HG02870 (cell line): ENCODE measurements at regions not wholly inside any gene's neighbourhood (a gene's known extent, or its start where the extent isn't known, plus 50 kb on each side); places are given as distances from the start of the nearest gene placed in this dataset.

Source experiments
- ATAC-seq: cut with Tn5 transposase; IDR thresholded peaks from one replicate; pipeline ENCODE4 v1.9.1; 2021; ENCODE audit warnings: mild to moderate bottlenecking, moderate library complexity; ENCODE audit not compliant: unreplicated experiment

DNA sequence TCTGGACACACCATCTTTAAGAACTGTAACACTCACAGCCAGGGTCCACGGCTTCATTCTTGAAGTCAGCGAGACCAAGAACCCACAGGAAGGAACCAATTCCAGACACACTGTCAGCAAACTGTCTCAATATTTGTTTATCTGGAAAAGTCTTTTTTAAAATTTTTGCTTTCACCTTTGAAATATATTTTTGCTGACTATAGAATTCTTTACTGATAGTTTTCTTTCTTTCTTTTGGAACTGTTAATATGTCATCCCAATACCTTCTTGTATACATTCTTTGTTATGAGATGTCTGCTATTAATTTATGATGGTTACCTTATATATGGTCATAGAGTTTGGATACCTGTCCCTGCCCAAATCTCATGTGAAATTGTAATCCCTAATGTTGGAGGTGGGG, 145.1 kb upstream of the IRX4 start:
- ATAC-seq = no peak

- no peak for ATAC-seq
Observed at GRCh38 chr5:2024986-2025721, 142.4 kb upstream of the IRX4 start.

- ATAC-seq = no peak
Observed at GRCh38 chr5:2023196-2023595, 140.5 kb upstream of the IRX4 start.

GRCh38 chr5:2022436-2022835, 139.7 kb upstream of the IRX4 start:
- ATAC-seq = no peak

DNA sequence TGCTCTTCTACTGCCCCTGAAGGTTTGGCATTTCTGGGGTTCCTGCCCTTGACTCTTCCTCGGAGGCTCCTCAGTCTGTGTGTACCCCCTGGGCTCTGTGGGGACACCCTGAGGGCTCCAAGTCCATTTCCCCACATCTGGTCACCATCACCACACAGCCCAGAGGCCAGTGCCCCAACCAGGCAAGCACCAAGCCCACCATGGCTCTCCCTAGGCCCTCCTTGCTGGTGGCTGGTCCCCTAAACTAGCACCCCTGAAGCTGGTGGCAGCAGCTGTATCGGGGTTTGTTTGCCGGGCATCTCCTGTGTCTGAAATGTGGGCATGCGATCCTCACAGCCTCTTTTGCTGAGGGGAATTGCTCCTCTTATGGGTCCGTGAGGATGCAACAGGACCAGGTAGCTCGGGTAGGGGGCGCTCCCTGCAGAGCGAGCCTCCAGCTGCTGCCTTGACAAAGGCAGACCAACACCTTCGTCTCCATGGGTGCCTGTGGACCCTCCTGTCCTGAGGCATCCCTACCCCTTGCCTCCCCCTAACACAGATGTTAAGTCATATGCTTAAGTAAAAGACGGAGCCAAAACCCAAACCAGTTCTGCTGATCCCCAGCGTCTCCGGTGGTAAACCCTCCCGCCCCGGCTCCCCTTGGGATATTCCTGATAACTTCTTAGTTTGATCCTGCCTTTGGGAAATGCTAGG, 138.9 kb upstream of the IRX4 start:
- no peak for ATAC-seq

DNA sequence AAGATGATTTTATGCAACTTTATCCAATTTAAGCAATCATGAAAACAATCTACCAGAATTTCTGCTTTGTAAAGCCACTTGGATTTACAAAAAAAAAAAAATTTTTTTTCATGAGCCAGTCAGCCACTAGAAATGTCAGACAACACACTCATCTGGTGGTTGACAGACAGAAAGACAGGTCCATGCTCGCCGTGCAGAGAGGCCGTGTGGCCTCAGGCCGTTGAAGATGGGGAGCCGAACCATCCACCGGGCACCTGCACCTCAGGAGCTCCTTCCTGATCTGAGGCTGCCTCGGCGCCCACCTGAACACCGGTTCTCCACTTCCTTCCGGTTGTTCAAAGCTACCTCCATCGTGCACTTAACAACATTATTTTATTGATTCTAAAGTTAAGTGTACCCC, 138.0 kb upstream of the IRX4 start:
- no peak for ATAC-seq

- no peak for ATAC-seq
Observed at GRCh38 chr5:2019716-2020115, 137.0 kb upstream of the IRX4 start.

DNA sequence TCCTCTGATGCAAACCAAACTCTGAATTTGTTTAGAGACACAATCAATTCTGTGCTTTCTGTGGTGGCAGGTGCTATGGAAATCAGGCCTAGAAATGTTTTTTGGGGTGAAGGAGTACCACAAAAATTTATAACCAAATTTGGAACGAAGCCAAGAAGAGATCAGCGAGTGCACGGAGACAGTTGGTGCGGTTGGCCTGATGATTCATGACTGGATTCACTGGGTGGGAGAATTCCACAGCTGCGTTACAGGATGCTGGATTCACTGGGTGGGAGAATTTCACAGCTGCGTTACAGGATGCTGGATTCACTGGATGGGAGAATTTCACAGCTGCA, 135.6 kb upstream of the IRX4 start:
- no peak for ATAC-seq

DNA sequence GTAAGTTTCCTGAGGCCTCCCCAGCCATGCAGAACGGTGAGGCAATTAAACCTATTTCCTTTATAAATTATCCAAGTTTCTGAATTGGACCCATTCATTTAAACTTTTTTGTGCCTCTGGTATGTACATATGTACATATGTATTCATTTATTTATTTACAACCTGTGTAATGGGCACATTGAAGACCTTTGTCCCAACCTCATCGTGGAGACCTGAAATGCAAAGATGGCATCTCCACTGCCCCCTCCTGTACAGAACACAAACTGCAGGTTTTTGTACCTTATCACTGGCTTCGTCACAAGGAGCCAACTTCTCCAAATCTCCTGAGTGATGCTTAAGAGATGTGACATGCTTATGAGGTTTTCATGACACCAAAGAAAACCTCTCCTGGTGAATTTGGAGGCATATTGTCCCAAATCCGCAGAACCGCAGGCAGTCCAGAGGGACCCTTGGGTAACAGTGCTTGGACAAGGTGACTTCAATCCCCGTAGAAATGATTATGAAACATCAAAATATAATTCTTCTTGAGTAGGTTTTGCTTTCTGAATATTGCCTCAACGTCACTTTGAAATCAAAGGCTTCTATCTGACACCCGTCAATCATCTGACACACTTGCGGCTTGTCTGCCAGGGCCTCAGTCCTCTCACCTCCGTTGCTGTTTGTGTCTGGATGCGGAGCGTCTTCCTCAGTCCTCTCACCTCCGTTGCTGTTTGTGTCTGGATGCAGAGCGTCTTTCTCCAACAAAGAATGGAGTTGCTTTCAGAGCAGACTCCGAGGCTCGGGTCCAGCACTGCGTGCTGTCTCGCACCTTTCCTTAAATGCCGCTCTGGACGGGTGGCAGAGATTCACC, 135.0 kb upstream of the IRX4 start:
- peak; percentile 54 for ATAC-seq

DNA sequence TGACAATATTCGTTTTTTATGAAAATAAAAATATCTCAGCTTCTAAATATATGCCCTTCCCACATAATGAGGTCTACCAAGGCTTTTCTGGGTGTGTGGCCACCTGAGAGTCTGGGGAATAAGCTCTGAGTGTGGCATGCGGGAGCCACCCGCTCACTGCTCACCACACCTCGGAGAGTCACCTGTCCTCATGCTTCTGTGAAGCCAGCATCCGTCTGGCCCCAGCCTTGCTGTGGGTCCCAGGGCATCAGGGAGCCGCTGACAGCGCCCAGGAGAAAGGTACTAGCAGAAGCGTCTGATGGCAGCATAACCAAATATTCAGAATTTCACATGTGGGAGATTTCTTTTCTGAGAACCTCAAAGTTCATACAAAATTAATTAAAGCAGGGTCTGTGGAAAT, 133.2 kb upstream of the IRX4 start:
- ATAC-seq = no peak

- ATAC-seq = no peak
Observed at GRCh38 chr5:2015124-2015848, 132.6 kb upstream of the IRX4 start.

DNA sequence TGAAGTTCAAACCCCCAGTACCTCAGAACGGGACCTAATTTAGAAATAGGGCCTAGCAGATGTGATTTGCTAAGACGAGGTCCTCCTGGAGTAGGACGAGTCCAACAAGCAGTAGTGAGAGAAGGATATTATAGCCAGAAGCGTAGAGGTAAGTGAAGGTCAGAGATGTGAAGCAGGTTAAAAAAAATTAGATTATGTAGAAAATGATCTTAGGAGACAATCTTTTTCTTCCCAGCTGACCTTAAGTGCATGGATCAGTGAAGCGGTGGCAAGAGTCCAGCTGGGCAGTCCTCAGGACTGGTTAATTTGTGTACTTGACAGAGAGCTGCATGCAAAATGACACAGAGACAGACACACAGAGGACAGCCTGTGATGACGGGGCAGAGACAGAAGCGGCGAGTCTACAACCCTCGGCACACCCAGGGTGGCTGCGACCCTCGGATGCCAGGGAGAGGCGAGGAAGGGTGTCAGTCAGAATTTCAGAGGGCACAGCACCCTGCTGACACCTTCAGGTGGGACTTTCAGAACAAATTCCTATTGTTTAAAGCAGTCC, 131.4 kb upstream of the IRX4 start:
- ATAC-seq = no peak

- ATAC-seq = no peak
Observed at GRCh38 chr5:2013301-2014057, 130.8 kb upstream of the IRX4 start.

DNA sequence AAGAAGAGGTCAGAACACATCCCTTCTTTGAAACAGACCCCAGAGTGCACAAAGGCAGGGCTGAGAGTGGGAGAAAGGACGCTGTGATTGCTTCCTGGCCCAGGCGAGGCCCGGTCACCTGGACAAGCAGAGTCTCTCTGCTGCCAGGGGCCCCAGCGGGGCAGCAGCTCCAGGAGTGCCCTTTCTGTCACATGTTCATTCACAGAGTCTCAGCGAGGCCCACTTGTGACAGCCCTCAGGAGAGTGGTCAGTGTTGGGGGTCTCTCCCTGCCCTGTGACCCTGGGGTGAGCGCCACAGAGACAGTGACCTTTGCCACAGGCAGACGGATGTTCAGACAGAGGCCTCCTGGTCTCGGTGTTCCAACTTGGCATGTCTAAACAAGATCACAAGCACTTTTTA, 130.2 kb upstream of the IRX4 start:
- no peak for ATAC-seq

GRCh38 chr5:2011481-2012411, 129.0 kb upstream of the IRX4 start:
- ATAC-seq = no peak

GRCh38 chr5:2010940-2011339, 128.2 kb upstream of the IRX4 start:
- no peak for ATAC-seq

- ATAC-seq = no peak
Observed at GRCh38 chr5:2009986-2010914, 127.5 kb upstream of the IRX4 start.
